Heart right ventricle (tissue), 16 donors: ENCODE measurements at regions not wholly inside any gene's neighbourhood (a gene's known extent, or its start where the extent isn't known, plus 50 kb on each side); places are given as distances from the start of the nearest gene placed in this dataset.

ENCODE experiments used
- ATAC-seq, 8 donors: fragments of 200-7000 bp; cut with Tn5 transposase; one replicate each; pipeline ENCODE4 v1.9.1; 2020; ENCODE audit warnings: mild to moderate bottlenecking in 8 of 8, moderate library complexity in 8 of 8, moderate number of reproducible peaks in 1 of 8
- DNase-seq, 2 donors: peaks; one replicate each; pipeline ENCODE4 v3.0.0-alpha.2; 2020
- H3K27ac ChIP-seq, 10 donors: fragments of 200-600 bp; sonication (generic) in 2 of 10; one replicate each; pipeline versions ENCODE4 v1.5.0 to v1.8.0; 2020 to 2022; ENCODE audit warnings: mild to moderate bottlenecking in 3 of 10
- H3K27me3 ChIP-seq, 7 donors: fragments of 200-600 bp; one replicate each; pipeline ENCODE4 v1.8.0; 2021 to 2022; ENCODE audit warnings: mild to moderate bottlenecking in 2 of 7
- H3K36me3 ChIP-seq, 9 donors: fragments of 200-600 bp; sonication (generic) in 1 of 9; one replicate each; pipeline versions ENCODE4 v1.5.0 to v1.8.0; 2020 to 2022; ENCODE audit warnings: mild to moderate bottlenecking in 2 of 9
- H3K4me1 ChIP-seq, 9 donors: fragments of 200-600 bp; sonication (generic) in 1 of 9; one replicate each; pipeline versions ENCODE4 v1.5.0 to v1.8.0; 2020 to 2022; ENCODE audit warnings: mild to moderate bottlenecking in 4 of 9
- H3K4me3 ChIP-seq, 10 donors: fragments of 200-600 bp; sonication (generic) in 2 of 10; one replicate each; pipeline versions ENCODE4 v1.5.0 to v1.8.0; 2020 to 2022; ENCODE audit warnings: mild to moderate bottlenecking in 7 of 10, moderate library complexity in 2 of 10
- H3K9me3 ChIP-seq, 11 donors: fragments of 200-600 bp in 10 of 11; sonication (generic) in 2 of 11; one replicate each; pipeline versions ENCODE4 v1.5.0 to v1.8.0; 2013 to 2022; ENCODE audit warnings: mild to moderate bottlenecking in 2 of 11, control low read depth in 1 of 11, moderate library complexity in 1 of 11
- CTCF ChIP-seq, 9 donors: fragments of 200-600 bp; sonication (generic) in 2 of 9; IDR thresholded peaks; one replicate each; pipeline versions ENCODE4 v1.5.0 to v1.8.0; 2021 to 2022; ENCODE audit warnings: antibody characterized with exemption in 9 of 9, mild to moderate bottlenecking in 5 of 9, moderate library complexity in 1 of 9
- WGBS, 2 donors: extraction: QIAGEN DNeasy Blood & Tissue Kit; methylation state at CpG; one replicate each; pipeline ENCODE4 v1.1.7; 2013; ENCODE audit warnings: inconsistent platforms in 1 of 2; 5-methylcytosine and 5-hydroxymethylcytosine counted together
- intact Hi-C, 10 donors: fragments of 100-400 bp; cut with DNase I; formaldehyde crosslinking; loops; one replicate each; pipeline versions ENCODE4 v1.11.1 to v1.14.2; 2022
- donor health status: Arrhythmogenic right ventricular cardiomyopathy.
- donor health status: ischemic (EF 13 %, LVEDD 7.1; RV severe dilation, severe dysfunction).
- donor health status: healthy with polysubstance abuse.
- donor health status: DM: no; HTN: yes; CAD: no.
- donor health status: DM: no; HTN: no; CAD: no.
- donor health status: ischemic (EF 25% LVEDD 6.9; RV normal size, moderate dysfunction).
- donor health status: ischemic (EF 25% LVEDD 5.7; RV mildly dilated, moderate dysfunction).
- donor health status: healthy.
- donor health status: DM: yes; HTN: yes; CAD: no.
- donor health status: Ischemic cardiomyopathy.
- donor health status: ischemic (EF 35%, LVEDD 5.7; RV mildly dilated, moderate dysfunction).
- donor health status: nonischemic (EF 11% LVEDD 7.7; RV severe dilation, severe dysfunction).
- donor health status: DM: yes; HTN: yes; CAD: no.
- donor health status: PGD.
- donor health status: ischemic (EF 29% LVEDD 5.4; RV normal size, mild dysfunction).
- donor health status: nonischemic (EF 23%, LVEDD 6.1; RV moderate dilation, normal function).

DNA sequence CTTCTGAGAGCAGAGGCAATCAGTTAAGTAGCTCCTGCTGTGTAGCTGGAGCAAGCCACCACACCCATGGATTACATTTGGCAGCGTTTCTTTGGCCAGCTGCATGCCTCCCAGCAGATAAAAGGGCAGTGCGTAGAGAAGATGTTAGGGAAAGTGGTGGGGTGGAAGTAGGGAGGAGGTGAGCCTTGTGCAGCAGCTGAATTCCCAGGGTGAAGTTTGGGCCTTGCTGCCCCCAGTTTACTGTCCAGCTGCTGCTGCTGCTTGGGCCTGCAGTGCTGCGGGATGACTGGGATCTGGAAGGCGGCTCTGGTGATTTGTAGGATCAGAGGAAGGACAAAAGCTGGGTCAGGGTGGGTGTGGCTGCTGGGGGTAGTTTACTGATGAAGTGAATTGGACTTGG, 318.7 kb upstream of the C2CD4B start:
- no peak for TF ChIP-seq CTCF (IDR thresholded peaks at IDR 0.05)
- intact Hi-C loops: no loop called here
- peaks cover 5 to 30% (median 26%) of the 10 kb centered on the region in 9 donors for H3K4me1 ChIP-seq
- peak; percentile 34 to 45 for DNase-seq
- H3K36me3 ChIP-seq: no peaks in the 10 kb centered on the region
- H3K9me3 ChIP-seq: no peaks in the 10 kb centered on the region
- no peaks in the 10 kb centered on the region for H3K27me3 ChIP-seq
- 34 to 41% methylated on average over 4 of the region's 4 CpGs for WGBS, 2 donors
- peak; percentile 39 to 92 (median 84) for ATAC-seq
- H3K4me3 ChIP-seq: no peak overlapping the region
- peak overlapping the region in 8 of 10 donors; percentile 5 to 57 (median 29) for H3K27ac ChIP-seq

DNA sequence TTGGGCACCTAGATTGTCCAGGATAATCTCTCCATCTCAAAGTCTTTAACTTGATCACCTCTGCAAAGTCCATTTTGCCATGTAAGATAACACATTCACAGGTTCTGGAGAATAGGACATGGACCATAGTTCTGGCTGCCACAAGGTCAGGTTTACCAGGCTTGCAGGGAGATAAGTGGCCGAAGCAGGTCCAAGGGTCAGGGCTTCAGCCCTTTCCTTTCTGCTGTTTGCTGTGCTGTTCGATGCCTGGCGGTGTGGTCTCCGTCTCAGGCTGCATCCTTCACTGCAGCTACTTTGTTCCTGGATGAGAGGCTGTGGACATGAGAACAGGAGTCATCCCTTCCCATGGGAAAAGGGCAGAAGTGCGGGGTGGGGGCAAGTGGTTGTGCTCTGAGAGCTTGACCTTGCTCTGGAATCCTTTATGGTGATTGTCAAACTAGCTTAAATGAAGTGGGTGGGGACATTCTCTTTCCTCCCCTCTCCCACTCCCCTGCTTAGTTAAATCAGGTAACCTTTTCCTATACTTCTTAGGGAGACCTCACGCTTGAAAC, 320.2 kb upstream of the C2CD4B start:
- no peaks in the 10 kb centered on the region for H3K9me3 ChIP-seq
- H3K4me1 ChIP-seq: peaks cover 5 to 30% (median 26%) of the 10 kb centered on the region in 9 donors
- no peak for TF ChIP-seq CTCF (IDR thresholded peaks at IDR 0.05)
- DNase-seq (no peak), ATAC-seq (no peak)
- no peaks in the 10 kb centered on the region for H3K27me3 ChIP-seq
- H3K27ac ChIP-seq: no peak overlapping the region
- no peak overlapping the region for H3K4me3 ChIP-seq
- intact Hi-C loops: no loop called here
- 79 to 86% methylated on average over 6 of the region's 6 CpGs for WGBS, 2 donors
- H3K36me3 ChIP-seq: no peaks in the 10 kb centered on the region

GRCh38 chr15:62486041-62486440, 321.0 kb upstream of the C2CD4B start:
- H3K4me1 ChIP-seq: peaks cover 5 to 30% (median 26%) of the 10 kb centered on the region in 9 donors
- intact Hi-C loops: no loop called here
- no peak overlapping the region for H3K27ac ChIP-seq
- ATAC-seq (no peak), DNase-seq (no peak)
- H3K36me3 ChIP-seq: no peaks in the 10 kb centered on the region
- no peak overlapping the region for H3K4me3 ChIP-seq
- H3K9me3 ChIP-seq: no peaks in the 10 kb centered on the region
- 100% methylated on average over 1 of the region's 1 CpG for WGBS, 2 donors
- no peaks in the 10 kb centered on the region for H3K27me3 ChIP-seq
- TF ChIP-seq CTCF (IDR thresholded peaks at IDR 0.05): no peak

- DNase-seq: no peak
- no peaks in the 10 kb centered on the region for H3K36me3 ChIP-seq
- no peak overlapping the region for H3K4me3 ChIP-seq
- H3K4me1 ChIP-seq: peaks cover 5 to 29% (median 17%) of the 10 kb centered on the region in 9 donors
- intact Hi-C loops: no loop called here
- WGBS, 2 donors: 69% methylated on average over 1 of the region's 1 CpG
- H3K9me3 ChIP-seq: no peaks in the 10 kb centered on the region
- no peak for ATAC-seq
- H3K27me3 ChIP-seq: no peaks in the 10 kb centered on the region
- H3K27ac ChIP-seq: no peak overlapping the region
- no peak for TF ChIP-seq CTCF (IDR thresholded peaks at IDR 0.05)
Measured at GRCh38 chr15:62488387-62488786, 323.3 kb upstream of the C2CD4B start.
